B cell (primary cell): ENCODE measurements at regions not wholly inside any gene's neighbourhood (a gene's known extent, or its start where the extent isn't known, plus 50 kb on each side); places are given as distances from the start of the nearest gene placed in this dataset.

ENCODE experiments used
- ATAC-seq: fragments of 200-7000 bp; cut with Tn5 transposase; one replicate; pipeline ENCODE4 v1.10.0; 2021; ENCODE audit warnings: low read depth, mild to moderate bottlenecking, moderate number of reproducible peaks, moderate library complexity
- CTCF ChIA-PET: fragments of 350-600 bp; sonication (Branson Sonifier 250); formaldehyde crosslinking; loops from one replicate; lab custom pipeline; 2021; ENCODE audit warnings: antibody characterized with exemption, inconsistent platforms; lab: Charles Lee
- POLR2A ChIA-PET: fragments of 350-600 bp; sonication (Branson Sonifier 250); formaldehyde crosslinking; loops from one replicate; lab custom pipeline; 2021; ENCODE audit warnings: antibody characterized with exemption; lab: Charles Lee
- DNase-seq: peaks from one replicate; pipeline ENCODE4 v3.0.0; 2013
- H2AFZ ChIP-seq: 2 replicates; pipeline ENCODE4 v1.6.1; 2012; ENCODE audit warnings: mild to moderate bottlenecking, low read depth, low read length; ENCODE audit not compliant: insufficient read depth, poor library complexity, severe bottlenecking
- H3K27ac ChIP-seq, 2 donors: 1 replicate in 1 of 2; 2 replicates in 1 of 2; pipeline ENCODE4 v1.5.1; 2012 to 2013; ENCODE audit warnings: low read length in 2 of 2, mild to moderate bottlenecking in 2 of 2, moderate library complexity in 1 of 2
- H3K27me3 ChIP-seq, 4 experiments: fragments of 200-600 bp in 1 of 4; sonication (generic) in 1 of 4; replicated peaks in 1 of 4; 1 replicate in 2 of 4; 2 replicates in 2 of 4; pipeline versions ENCODE4 v1.6.1 to v1.7.0; 2013 to 2016; ENCODE audit warnings: low read length in 3 of 4, mild to moderate bottlenecking in 2 of 4, mixed read lengths in 1 of 4, moderate library complexity in 1 of 4; ENCODE audit not compliant: insufficient read depth in 4 of 4, control insufficient read depth in 3 of 4; ENCODE audit errors: control extremely low read depth in 1 of 4
- H3K36me3 ChIP-seq, 2 experiments: replicated peaks in 1 of 2; 1 replicate in 1 of 2; 2 replicates in 1 of 2; pipeline versions ENCODE4 v1.6.1 to v1.7.1; 2013; ENCODE audit warnings: low read length in 1 of 2; ENCODE audit not compliant: insufficient read depth in 2 of 2, control insufficient read depth in 1 of 2; ENCODE audit errors: control extremely low read depth in 1 of 2, extremely low read depth in 1 of 2
- H3K4me1 ChIP-seq, 2 donors: fragments of 200-600 bp in 1 of 2; sonication (generic) in 1 of 2; 1 replicate in 1 of 2; 2 replicates in 1 of 2; pipeline versions ENCODE4 v1.5.1 to v1.6.1; 2013 to 2017; ENCODE audit warnings: low read length in 2 of 2; ENCODE audit not compliant: control insufficient read depth in 2 of 2, insufficient read depth in 2 of 2
- H3K4me2 ChIP-seq: replicated peaks from 2 replicates; pipeline ENCODE3; 2012; ENCODE audit warnings: mild to moderate bottlenecking, low read depth, low read length; ENCODE audit not compliant: poor library complexity, severe bottlenecking
- H3K4me3 ChIP-seq, 5 experiments: fragments of 200-600 bp in 1 of 5; sonication (generic) in 1 of 5; 1 replicate in 3 of 5; 2 replicates in 2 of 5; pipeline versions ENCODE4 v1.5.1 to v1.7.0; 2011 to 2016; ENCODE audit warnings: low read length in 4 of 5, mild to moderate bottlenecking in 4 of 5, low read depth in 2 of 5, control low read depth in 1 of 5, moderate library complexity in 1 of 5; ENCODE audit not compliant: insufficient read depth in 1 of 5; ENCODE audit errors: control extremely low read depth in 1 of 5, extremely low read depth in 1 of 5
- H3K79me2 ChIP-seq: fragments of 200-600 bp; sonication (generic); one replicate; pipeline ENCODE4 v1.6.0; 2016; ENCODE audit warnings: low read length; ENCODE audit not compliant: control insufficient read depth, insufficient read depth
- H3K9ac ChIP-seq: fragments of 200-600 bp; sonication (generic); 2 replicates; pipeline ENCODE4 v1.6.1; 2017; ENCODE audit warnings: mild to moderate bottlenecking, low read length, moderate library complexity
- H3K9me3 ChIP-seq, 3 donors: one replicate each; pipeline versions ENCODE4 v1.6.1 to v1.7.1; 2013; ENCODE audit warnings: low read length in 2 of 3; ENCODE audit not compliant: control insufficient read depth in 2 of 3, insufficient read depth in 1 of 3; ENCODE audit errors: control extremely low read depth in 1 of 3
- H4K20me1 ChIP-seq: 2 replicates; pipeline ENCODE4 v1.6.0; 2012; ENCODE audit warnings: mild to moderate bottlenecking, low read length; ENCODE audit not compliant: insufficient read depth, control insufficient read depth, poor library complexity, severe bottlenecking
- H3K27ac Mint-ChIP-seq: one replicate; pipeline ENCODE4 v1.8.0; 2021; ENCODE audit warnings: mixed read lengths
- H3K27me3 Mint-ChIP-seq: one replicate; pipeline ENCODE4 v1.8.0; 2021; ENCODE audit warnings: mixed read lengths
- H3K4me1 Mint-ChIP-seq: one replicate; pipeline ENCODE4 v1.8.0; 2021; ENCODE audit warnings: mixed read lengths
- H3K4me3 Mint-ChIP-seq: one replicate; pipeline ENCODE4 v1.8.0; 2021; ENCODE audit warnings: mixed read lengths
- H3K9me3 Mint-ChIP-seq: one replicate; pipeline ENCODE4 v1.8.0; 2022; ENCODE audit warnings: mixed read lengths; ENCODE audit not compliant: insufficient read depth
- EZH2 ChIP-seq: IDR thresholded peaks from 2 replicates; pipeline ENCODE4 v1.6.1; 2012; ENCODE audit warnings: borderline replicate concordance, low read depth, mild to moderate bottlenecking, moderate library complexity, low read length; ENCODE audit not compliant: insufficient read depth, poor library complexity, severe bottlenecking
- WGBS: methylation state at CpG from one replicate; pipeline ENCODE4 v1.1.5; 2013; ENCODE audit warnings: missing lambda C conversion rate; ENCODE audit not compliant: insufficient coverage; 5-methylcytosine and 5-hydroxymethylcytosine counted together
- intact Hi-C: fragments of 100-400 bp; cut with micrococcal nuclease; formaldehyde crosslinking; loops from one replicate; pipeline ENCODE4 v1.10.0; 2022
- TF ChIP-seq, protein P1 (sequence below): fragments of 200-600 bp; IDR thresholded peaks from one replicate; pipeline ENCODE4 v1.8.0; 2022; ENCODE audit warnings: antibody characterized with exemption, mild to moderate bottlenecking

DNA sequence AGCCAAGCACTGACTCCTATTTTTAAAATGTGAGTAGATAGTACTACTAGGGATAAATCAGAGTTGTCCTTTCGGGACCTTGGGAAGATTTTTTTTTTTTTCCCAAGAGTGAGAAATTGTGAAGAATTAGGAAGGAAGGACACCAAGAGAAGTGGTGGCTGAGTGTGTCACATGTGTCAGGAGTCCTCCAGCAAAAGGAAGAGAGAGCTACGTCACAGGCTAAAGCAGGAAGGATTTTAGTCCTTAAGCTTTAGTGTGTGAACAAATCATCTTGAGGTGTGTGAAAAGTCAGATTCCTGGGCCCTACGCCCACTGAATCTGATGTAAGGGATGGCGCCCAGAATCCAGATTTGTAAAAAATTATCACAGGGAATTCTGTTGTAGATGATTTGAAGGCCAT is 172.7 kb downstream of the SERPINI1 start:
- H3K27ac Mint-ChIP-seq = no peak overlapping the region
- H3K9me3 Mint-ChIP-seq = no peaks in the 10 kb centered on the region
- ChIA-PET CTCF (no interaction called here), POLR2A (no interaction called here)
- H3K79me2 ChIP-seq = no peaks in the 10 kb centered on the region
- no peak overlapping the region for H3K27ac ChIP-seq
- DNase-seq = no peak
- 87% methylated on average over 4 of the region's 4 CpGs for WGBS
- no peaks in the 10 kb centered on the region for H3K4me1 ChIP-seq
- no peak overlapping the region for H3K4me3 Mint-ChIP-seq
- H3K4me1 Mint-ChIP-seq = no peaks in the 10 kb centered on the region
- H2AFZ ChIP-seq = no peak overlapping the region
- no peak overlapping the region for H3K4me3 ChIP-seq
- no peak overlapping the region for H3K4me2 ChIP-seq
- no peaks in the 10 kb centered on the region for H4K20me1 ChIP-seq
- H3K27me3 Mint-ChIP-seq = peaks cover 26% of the 10 kb centered on the region
- TF ChIP-seq, protein P1, sequence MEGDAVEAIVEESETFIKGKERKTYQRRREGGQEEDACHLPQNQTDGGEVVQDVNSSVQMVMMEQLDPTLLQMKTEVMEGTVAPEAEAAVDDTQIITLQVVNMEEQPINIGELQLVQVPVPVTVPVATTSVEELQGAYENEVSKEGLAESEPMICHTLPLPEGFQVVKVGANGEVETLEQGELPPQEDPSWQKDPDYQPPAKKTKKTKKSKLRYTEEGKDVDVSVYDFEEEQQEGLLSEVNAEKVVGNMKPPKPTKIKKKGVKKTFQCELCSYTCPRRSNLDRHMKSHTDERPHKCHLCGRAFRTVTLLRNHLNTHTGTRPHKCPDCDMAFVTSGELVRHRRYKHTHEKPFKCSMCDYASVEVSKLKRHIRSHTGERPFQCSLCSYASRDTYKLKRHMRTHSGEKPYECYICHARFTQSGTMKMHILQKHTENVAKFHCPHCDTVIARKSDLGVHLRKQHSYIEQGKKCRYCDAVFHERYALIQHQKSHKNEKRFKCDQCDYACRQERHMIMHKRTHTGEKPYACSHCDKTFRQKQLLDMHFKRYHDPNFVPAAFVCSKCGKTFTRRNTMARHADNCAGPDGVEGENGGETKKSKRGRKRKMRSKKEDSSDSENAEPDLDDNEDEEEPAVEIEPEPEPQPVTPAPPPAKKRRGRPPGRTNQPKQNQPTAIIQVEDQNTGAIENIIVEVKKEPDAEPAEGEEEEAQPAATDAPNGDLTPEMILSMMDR = no peak
- TF ChIP-seq EZH2 = no peak
- intact Hi-C loops = no loop called here
- no peaks in the 10 kb centered on the region for H3K36me3 ChIP-seq
- H3K9ac ChIP-seq = no peak overlapping the region
- no peaks in the 10 kb centered on the region for H3K27me3 ChIP-seq
- no peak for ATAC-seq
- peaks cover 0 to 3% (median 0%) of the 10 kb centered on the region in 3 donors for H3K9me3 ChIP-seq

DNA sequence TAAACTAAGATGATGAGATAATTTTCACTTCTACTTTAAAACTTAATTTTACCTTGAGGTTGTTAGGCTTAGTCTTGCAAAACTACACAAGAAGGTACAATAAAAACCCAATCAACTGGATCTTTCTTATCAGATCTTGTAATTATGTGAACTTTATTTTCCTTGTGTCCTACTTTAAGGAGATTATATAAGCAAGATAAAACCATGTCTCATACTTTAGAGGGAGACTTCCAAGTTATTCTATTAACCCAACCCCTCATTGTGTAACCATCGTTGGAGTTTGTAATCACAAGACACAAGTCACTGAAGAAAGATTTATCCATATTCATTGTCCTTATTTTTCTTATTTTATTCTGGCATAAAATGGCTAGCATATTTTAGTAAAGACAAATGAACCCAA is 165.6 kb downstream of the SERPINI1 start:
- Histone ChIP-seq H3K79me2 (no peaks in the 10 kb centered on the region), H3K4me2 (no peak overlapping the region), H4K20me1 (no peaks in the 10 kb centered on the region), H2AFZ (no peak overlapping the region), H3K27ac (no peak overlapping the region), H3K36me3 (no peaks in the 10 kb centered on the region), H3K9ac (no peak overlapping the region), H3K9me3 (peaks cover 0 to 4% (median 0%) of the 10 kb centered on the region in 3 donors), H3K27me3 (no peaks in the 10 kb centered on the region), H3K4me3 (no peak overlapping the region), H3K4me1 (no peaks in the 10 kb centered on the region)
- CTCF ChIA-PET = no interaction called here
- no CpG with 5 or more reads among the region's 1 CpG for WGBS
- no peak for TF ChIP-seq EZH2
- TF ChIP-seq, protein P1 = no peak
- Mint-ChIP-seq H3K27ac (no peak overlapping the region), H3K27me3 (peaks cover 10% of the 10 kb centered on the region), H3K9me3 (no peaks in the 10 kb centered on the region), H3K4me1 (no peaks in the 10 kb centered on the region), H3K4me3 (no peak overlapping the region)
- no peak for ATAC-seq
- intact Hi-C loops = no loop called here
- DNase-seq = no peak
- POLR2A ChIA-PET = no interaction called here
